GM18951 (cell line): ENCODE measurements at regions not wholly inside any gene's neighbourhood (a gene's known extent, or its start where the extent isn't known, plus 50 kb on each side); places are given as distances from the start of the nearest gene placed in this dataset.

Experiments used
- POLR2A ChIP-seq: IDR thresholded peaks from 4 replicates; pipeline ENCODE4 v1.6.1; 2011; ENCODE audit warnings: mild to moderate bottlenecking; ENCODE audit not compliant: insufficient read length, insufficient read depth; ENCODE audit errors: extremely low read depth
- in situ Hi-C: fragments of 300-500 bp; cut with MboI; formaldehyde crosslinking; loops from one replicate; pipeline ENCODE4 v1.12.0; 2022; ENCODE audit warnings: low sequenced_read_pairs, mixed read lengths, inconsistent platforms; ENCODE audit not compliant: unreplicated experiment

GRCh38 chr12:11500188-11500860 is 105.0 kb upstream of the PRB2 start:
- TF ChIP-seq POLR2A = no peak
- in situ Hi-C loops = no loop called here

DNA sequence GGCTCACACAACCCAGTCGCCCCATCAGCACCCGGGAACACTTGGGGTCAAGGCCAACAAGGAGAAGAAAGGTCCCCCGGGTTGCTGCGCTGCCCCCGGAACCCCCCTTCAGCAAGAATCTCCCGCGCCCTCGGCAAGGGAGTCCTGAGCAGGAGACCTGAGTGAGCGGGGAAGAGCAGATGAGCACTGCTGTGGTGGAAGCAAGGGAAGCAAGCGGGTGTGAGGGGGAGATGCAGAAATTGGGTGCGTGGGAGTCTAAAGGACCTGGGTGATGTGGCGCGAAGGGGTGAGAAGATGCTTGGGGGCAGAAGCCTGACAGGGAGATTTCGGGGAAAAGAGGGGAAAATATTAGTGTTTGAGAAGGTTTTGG is 105.5 kb upstream of the PRB2 start:
- TF ChIP-seq POLR2A = no peak
- in situ Hi-C loops = no loop called here

DNA sequence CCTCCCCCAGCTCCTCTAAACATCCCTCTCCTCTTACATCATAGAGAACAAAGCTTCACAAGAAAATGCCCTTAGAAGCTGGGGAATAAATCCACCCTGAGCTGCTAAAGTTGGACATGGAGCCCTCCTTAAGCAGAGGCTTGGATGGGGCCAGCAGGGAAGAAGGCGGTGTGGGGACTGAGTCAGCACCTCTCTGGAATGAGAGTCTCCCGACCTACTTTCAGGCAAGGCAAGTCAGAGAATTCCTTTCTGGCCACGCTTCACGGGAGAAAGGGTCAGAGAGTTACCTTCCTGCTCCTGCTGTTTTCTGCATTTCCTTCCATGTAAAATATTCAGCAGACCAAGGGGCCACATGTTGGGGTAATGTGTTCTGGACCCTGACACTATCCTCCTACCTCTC is 113.3 kb upstream of the PRB2 start:
- in situ Hi-C loops = no loop called here
- no peak for TF ChIP-seq POLR2A

DNA sequence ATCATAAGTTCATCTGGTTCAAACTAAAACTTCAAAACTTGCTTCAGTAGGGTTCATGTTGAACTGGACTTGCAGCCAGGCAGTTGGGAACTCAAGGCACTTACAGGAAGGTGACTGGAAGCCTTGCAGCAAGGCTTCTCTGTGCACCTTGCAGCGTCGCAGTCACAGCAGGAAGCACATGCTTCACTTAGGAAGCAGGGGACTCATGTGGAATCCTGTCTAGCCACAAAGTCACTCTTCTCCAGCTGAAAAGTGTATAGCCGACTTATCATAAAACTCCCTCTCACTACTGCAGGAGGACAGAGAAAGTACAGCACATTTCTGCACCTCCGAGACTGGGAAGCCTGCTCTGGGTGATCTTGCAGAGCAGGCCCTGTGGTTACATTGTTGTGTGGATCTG is 114.0 kb upstream of the PRB2 start:
- in situ Hi-C loops = no loop called here
- TF ChIP-seq POLR2A = no peak

- no peak for TF ChIP-seq POLR2A
- in situ Hi-C loops = no loop called here
Observed at GRCh38 chr12:11510671-11511070, 115.3 kb upstream of the PRB2 start.

- no peak for TF ChIP-seq POLR2A
- in situ Hi-C loops = no loop called here
Observed at GRCh38 chr12:11513288-11513687, 117.9 kb upstream of the PRB2 start.

DNA sequence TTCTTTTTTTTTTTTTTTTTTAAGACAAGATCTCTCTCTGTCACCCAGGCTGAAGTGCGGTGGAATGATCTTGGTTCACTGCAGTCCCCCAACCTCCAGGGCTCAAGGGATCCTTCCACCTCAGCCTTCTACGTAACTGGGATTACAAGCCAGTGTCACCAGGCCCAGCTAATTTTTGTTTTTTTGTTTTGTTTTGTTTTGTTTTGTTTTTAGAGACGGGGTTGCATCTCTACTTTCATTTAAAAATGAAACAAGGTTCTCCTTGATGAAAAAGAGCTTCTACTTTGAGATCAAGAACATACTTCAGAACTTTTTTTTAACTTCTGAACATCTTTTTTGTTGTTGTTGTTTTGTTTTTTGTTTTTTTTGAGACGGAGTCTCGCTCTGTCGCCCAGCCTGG is 121.7 kb upstream of the PRB2 start:
- in situ Hi-C loops = no loop called here
- TF ChIP-seq POLR2A = no peak

- in situ Hi-C loops = no loop called here
Observed at GRCh38 chr12:11524446-11524845, 125.0 kb upstream of the ETV6 start.

GRCh38 chr12:11534064-11534463 is 115.4 kb upstream of the ETV6 start:
- no peak for TF ChIP-seq POLR2A
- in situ Hi-C loops = no loop called here

More at GRCh38 chr12:11524446-11524845, 125.0 kb upstream of the ETV6 start:
- TF ChIP-seq POLR2A = no peak

- in situ Hi-C loops = no loop called here
- no peak for TF ChIP-seq POLR2A
Observed at GRCh38 chr12:11535127-11535526, 114.3 kb upstream of the ETV6 start.

DNA sequence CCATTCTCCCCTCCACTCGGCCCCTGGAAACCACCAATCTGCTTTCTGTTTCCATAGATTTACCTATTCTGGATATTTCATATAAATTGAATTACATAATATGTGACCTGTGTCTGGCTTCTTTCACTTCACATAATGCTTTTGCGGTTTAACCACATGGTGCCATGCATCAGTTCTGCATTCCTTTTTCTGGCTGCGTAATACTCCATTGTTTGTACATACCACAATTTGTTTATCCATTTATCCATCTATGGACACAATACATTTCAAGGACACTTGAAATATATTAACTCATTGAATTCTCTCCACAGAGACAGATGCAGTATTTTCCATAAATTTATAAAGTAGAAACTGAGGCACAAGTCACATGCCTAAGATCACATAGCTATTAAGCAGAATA is 110.3 kb upstream of the ETV6 start:
- no peak for TF ChIP-seq POLR2A
- in situ Hi-C loops = no loop called here

- in situ Hi-C loops = no loop called here
- TF ChIP-seq POLR2A = no peak
Observed at GRCh38 chr12:11540156-11540555, 109.3 kb upstream of the ETV6 start.

DNA sequence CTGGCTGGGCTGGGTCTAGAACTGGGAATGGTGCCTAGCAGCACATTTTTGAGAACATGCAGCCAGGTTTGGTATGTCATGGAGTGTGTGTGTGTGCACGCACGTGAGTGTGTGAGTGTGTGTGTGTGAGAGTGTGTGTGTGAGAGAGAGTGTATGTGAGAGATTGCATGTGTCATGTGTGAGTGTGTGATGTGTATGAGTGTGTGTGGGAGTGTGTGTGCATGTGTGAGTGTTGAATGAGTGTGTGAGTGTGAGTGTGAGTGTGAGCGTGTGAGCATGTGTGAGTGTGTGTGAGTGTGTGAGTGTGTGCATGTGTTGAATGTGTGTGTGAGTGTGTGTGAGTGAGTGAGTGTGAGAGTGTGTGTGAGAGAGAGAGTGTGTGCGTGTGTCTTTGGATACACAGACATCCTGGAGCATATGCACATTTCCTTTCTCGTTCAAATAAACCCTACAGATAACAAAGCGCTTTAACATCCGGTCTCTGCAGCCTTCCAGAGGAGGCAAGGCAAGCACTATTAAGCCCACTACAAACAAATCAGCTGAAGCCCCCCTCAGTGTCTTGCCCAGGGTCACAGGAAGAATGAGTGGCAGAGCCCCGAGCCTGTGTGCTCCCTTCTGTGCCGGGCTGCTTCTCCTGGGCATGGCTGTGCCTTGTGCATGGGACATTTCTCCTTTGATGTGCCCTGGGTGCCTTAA is 108.7 kb upstream of the ETV6 start:
- TF ChIP-seq POLR2A = no peak
- in situ Hi-C loops = no loop called here

- in situ Hi-C loops = no loop called here
- TF ChIP-seq POLR2A = no peak
Observed at GRCh38 chr12:11542599-11542998, 106.9 kb upstream of the ETV6 start.
